Fibroblast of villous mesenchyme (primary cell): ENCODE measurements at regions not wholly inside any gene's neighbourhood (a gene's known extent, or its start where the extent isn't known, plus 50 kb on each side); places are given as distances from the start of the nearest gene placed in this dataset.

ENCODE experiments used
- DNase-seq: peaks from one replicate; pipeline ENCODE4 v3.0.0-alpha.2; 2010; ENCODE audit warnings: low read depth
- H3K4me3 ChIP-seq: 2 replicates; pipeline ENCODE4 v1.5.1; 2011; ENCODE audit warnings: low read depth, mild to moderate bottlenecking, low read length
- CTCF ChIP-seq: IDR thresholded peaks from 2 replicates; pipeline ENCODE4 v1.5.1; 2012; ENCODE audit warnings: low read depth, mild to moderate bottlenecking, low read length; ENCODE audit not compliant: insufficient read depth

- DNase-seq: no peak
- TF ChIP-seq CTCF: no peak
- no peak overlapping the region for H3K4me3 ChIP-seq
Measured at GRCh38 chr5:5061836-5062235, 78.3 kb upstream of the ADAMTS16 start.

GRCh38 chr5:5062525-5063302, 77.4 kb upstream of the ADAMTS16 start:
- H3K4me3 ChIP-seq: no peak overlapping the region
- DNase-seq: no peak
- TF ChIP-seq CTCF: no peak

GRCh38 chr5:5063533-5063953, 76.6 kb upstream of the ADAMTS16 start:
- no peak overlapping the region for H3K4me3 ChIP-seq
- TF ChIP-seq CTCF: no peak
- no peak for DNase-seq

- no peak for TF ChIP-seq CTCF
- DNase-seq: no peak
- H3K4me3 ChIP-seq: no peak overlapping the region
Measured at GRCh38 chr5:5065472-5065871, 74.7 kb upstream of the ADAMTS16 start.

- no peak for TF ChIP-seq CTCF
- DNase-seq: no peak
- H3K4me3 ChIP-seq: no peak overlapping the region
Measured at GRCh38 chr5:5066276-5067186, 73.6 kb upstream of the ADAMTS16 start.

DNA sequence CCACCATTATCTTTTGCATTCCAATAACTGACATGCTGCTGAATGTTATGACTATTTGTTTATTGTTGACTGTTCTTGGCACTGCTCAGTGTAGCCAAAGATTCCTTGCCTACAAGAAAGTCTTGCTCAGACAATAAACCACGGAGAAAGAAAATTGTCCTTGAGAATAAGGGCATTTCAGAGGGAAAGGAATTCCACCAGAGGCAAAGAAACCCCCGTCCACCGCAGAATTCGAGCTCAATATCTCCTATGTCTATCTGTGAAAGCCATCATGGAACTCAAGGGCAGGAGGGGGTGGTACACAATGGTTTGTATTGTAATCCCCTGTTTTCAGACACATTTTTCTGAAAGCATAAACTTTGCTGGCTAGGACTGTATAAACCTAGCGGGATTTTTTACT, 70.3 kb upstream of the ADAMTS16 start:
- H3K4me3 ChIP-seq: no peak overlapping the region
- DNase-seq: no peak
- TF ChIP-seq CTCF: no peak
